ENCODE measurements at regions not wholly inside any gene's neighbourhood (a gene's known extent, or its start where the extent isn't known, plus 50 kb on each side); places are given as distances from the start of the nearest gene placed in this dataset.

DNA sequence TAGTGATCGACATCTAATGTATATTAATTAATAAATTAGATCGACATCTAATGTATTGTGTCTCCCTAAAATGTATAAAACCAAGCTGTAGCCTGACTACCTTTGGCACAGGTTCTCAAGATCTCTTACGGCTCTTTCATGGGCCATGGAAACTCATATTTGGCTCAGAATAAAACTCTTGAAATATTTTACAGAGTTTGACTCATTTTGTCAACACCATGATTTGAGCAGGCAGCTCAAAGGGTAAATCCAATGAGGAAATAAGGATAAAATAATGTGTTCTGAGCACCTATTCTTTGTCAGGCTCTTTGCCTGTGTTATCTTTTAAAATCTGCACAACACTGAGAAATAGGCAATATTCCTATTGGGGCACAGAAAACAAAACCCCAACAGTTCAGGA, 223.4 kb upstream of the DUSP10 start:
- H3K4me1 ChIP-seq (ENCODE audit: control insufficient read depth, low read length), result no peaks in the 10 kb centered on the region
- no peaks in the 10 kb centered on the region for H3K9me3 ChIP-seq (ENCODE audit: control insufficient read depth, insufficient read depth, low read length)
- no peaks in the 10 kb centered on the region for H3K9me2 ChIP-seq (replicated peaks; ENCODE audit: control insufficient read depth, low read length)
- no peak overlapping the region for H3K4me2 ChIP-seq (ENCODE audit: low read length)
- no peaks in the 10 kb centered on the region for H3F3A ChIP-seq (ENCODE audit: control insufficient read depth, insufficient read depth)
- H3K27ac ChIP-seq (ENCODE audit: low read depth, low read length), result no peak overlapping the region
- H3K4me3 ChIP-seq (ENCODE audit: low read length), result no peak overlapping the region
- no peaks in the 10 kb centered on the region for H3K79me2 ChIP-seq (ENCODE audit: control insufficient read depth, low read length)
- H3K36me3 ChIP-seq (ENCODE audit: control insufficient read depth, low read length), result no peaks in the 10 kb centered on the region
- TF ChIP-seq CTCF (IDR thresholded peaks at IDR 0.05; ENCODE audit: low read depth, low read length, poor library complexity, severe bottlenecking) (no peak), EZH2phosphoT487 (IDR thresholded peaks at IDR 0.05; ENCODE audit: borderline replicate concordance, low read length) (no peak)
- no peaks in the 10 kb centered on the region for H4K20me1 ChIP-seq (ENCODE audit: control insufficient read depth, insufficient read depth, low read depth, low read length)
- no peaks in the 10 kb centered on the region for H3K27me3 ChIP-seq (ENCODE audit: control insufficient read depth, low read length)

DNA sequence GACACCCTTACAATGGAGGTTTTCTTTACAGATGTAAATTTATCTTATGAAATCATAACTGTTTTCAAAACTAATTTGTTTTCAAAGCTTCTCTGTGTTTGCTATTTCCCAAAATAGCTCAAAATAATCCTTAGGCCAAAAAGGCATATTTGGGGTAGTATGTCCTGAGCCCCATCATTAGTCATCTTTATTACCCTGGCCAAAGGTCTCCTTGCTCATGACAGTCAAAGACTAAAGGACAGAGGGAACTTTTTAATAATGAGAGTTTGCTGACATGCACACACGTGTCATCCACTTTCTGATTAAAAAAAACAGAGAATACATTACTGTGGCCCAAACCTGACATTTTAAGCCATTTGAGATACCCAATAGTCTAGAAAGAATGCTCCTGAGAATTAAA, 221.9 kb upstream of the DUSP10 start:
- Histone ChIP-seq H3K4me2 (ENCODE audit: low read length) (no peak overlapping the region), H3K79me2 (ENCODE audit: control insufficient read depth, low read length) (no peaks in the 10 kb centered on the region), H3K36me3 (ENCODE audit: control insufficient read depth, low read length) (no peaks in the 10 kb centered on the region), H3K27ac (ENCODE audit: low read depth, low read length) (no peak overlapping the region), H3K4me1 (ENCODE audit: control insufficient read depth, low read length) (no peaks in the 10 kb centered on the region), H3F3A (ENCODE audit: control insufficient read depth, insufficient read depth) (no peaks in the 10 kb centered on the region), H3K9me2 (replicated peaks; ENCODE audit: control insufficient read depth, low read length) (no peaks in the 10 kb centered on the region), H3K9me3 (ENCODE audit: control insufficient read depth, insufficient read depth, low read length) (no peaks in the 10 kb centered on the region), H3K4me3 (ENCODE audit: low read length) (no peak overlapping the region), H3K27me3 (ENCODE audit: control insufficient read depth, low read length) (no peaks in the 10 kb centered on the region), H4K20me1 (ENCODE audit: control insufficient read depth, insufficient read depth, low read depth, low read length) (no peaks in the 10 kb centered on the region)
- no peak for TF ChIP-seq EZH2phosphoT487 (IDR thresholded peaks at IDR 0.05; ENCODE audit: borderline replicate concordance, low read length)
- no peak for TF ChIP-seq CTCF (IDR thresholded peaks at IDR 0.05; ENCODE audit: low read depth, low read length, poor library complexity, severe bottlenecking)

- no peaks in the 10 kb centered on the region for H3F3A ChIP-seq (ENCODE audit: control insufficient read depth, insufficient read depth)
- no peaks in the 10 kb centered on the region for H3K36me3 ChIP-seq (ENCODE audit: control insufficient read depth, low read length)
- no peaks in the 10 kb centered on the region for H3K4me1 ChIP-seq (ENCODE audit: control insufficient read depth, low read length)
- no peak overlapping the region for H3K4me2 ChIP-seq (ENCODE audit: low read length)
- H3K79me2 ChIP-seq (ENCODE audit: control insufficient read depth, low read length), result no peaks in the 10 kb centered on the region
- H3K27ac ChIP-seq (ENCODE audit: low read depth, low read length), result no peak overlapping the region
- H3K4me3 ChIP-seq (ENCODE audit: low read length), result no peak overlapping the region
- no peaks in the 10 kb centered on the region for H4K20me1 ChIP-seq (ENCODE audit: control insufficient read depth, insufficient read depth, low read depth, low read length)
- no peak for TF ChIP-seq EZH2phosphoT487 (IDR thresholded peaks at IDR 0.05; ENCODE audit: borderline replicate concordance, low read length)
- no peak for TF ChIP-seq CTCF (IDR thresholded peaks at IDR 0.05; ENCODE audit: low read depth, low read length, poor library complexity, severe bottlenecking)
- H3K9me2 ChIP-seq (replicated peaks; ENCODE audit: control insufficient read depth, low read length), result no peaks in the 10 kb centered on the region
- no peaks in the 10 kb centered on the region for H3K27me3 ChIP-seq (ENCODE audit: control insufficient read depth, low read length)
- no peaks in the 10 kb centered on the region for H3K9me3 ChIP-seq (ENCODE audit: control insufficient read depth, insufficient read depth, low read length)
Observed at GRCh38 chr1:221962385-221962784, 220.5 kb upstream of the DUSP10 start.
